PC-9 (cell line): ENCODE measurements at regions not wholly inside any gene's neighbourhood (a gene's known extent, or its start where the extent isn't known, plus 50 kb on each side); places are given as distances from the start of the nearest gene placed in this dataset.

Experiments
- EZH2 ChIP-seq: fragments of 200-600 bp; sonication (generic); IDR thresholded peaks from 2 replicates; pipeline ENCODE4 v1.8.0; 2017; ENCODE audit warnings: antibody characterized with exemption, low read depth
- TF ChIP-seq, protein P1 (sequence below): fragments of 200-600 bp; sonication (generic); conservative IDR thresholded peaks from 2 replicates; pipeline ENCODE4 v1.6.1; 2017; ENCODE audit warnings: mixed run types, antibody characterized with exemption, mild to moderate bottlenecking, moderate library complexity

DNA sequence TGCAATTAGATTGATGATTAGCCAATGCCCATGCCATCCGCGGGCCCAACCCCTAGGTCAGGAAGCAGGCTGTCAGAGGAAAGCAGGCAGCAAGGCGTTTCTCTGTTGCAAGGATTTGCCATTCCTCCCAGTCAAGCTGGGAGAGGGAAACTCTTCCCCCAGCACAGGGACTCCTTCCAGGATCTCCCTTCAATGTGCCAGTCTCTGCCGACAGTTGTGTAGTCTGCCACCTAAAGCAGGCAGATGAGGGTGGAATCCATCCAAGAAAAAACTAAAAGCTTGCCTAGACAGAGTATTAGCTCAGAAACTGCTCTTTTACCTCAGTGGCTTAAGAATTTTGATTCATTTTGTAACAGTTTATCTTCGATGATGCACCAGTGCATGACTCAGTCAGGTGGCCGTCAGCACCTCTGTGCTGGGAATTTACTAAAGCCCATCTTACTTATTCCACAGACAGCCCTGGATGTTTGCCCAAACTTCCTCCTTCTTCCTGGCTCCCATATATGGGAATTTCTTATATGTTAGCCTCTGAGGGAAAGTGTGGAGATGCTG is 501.5 kb upstream of the THBS1 start:
- TF ChIP-seq, protein P1, sequence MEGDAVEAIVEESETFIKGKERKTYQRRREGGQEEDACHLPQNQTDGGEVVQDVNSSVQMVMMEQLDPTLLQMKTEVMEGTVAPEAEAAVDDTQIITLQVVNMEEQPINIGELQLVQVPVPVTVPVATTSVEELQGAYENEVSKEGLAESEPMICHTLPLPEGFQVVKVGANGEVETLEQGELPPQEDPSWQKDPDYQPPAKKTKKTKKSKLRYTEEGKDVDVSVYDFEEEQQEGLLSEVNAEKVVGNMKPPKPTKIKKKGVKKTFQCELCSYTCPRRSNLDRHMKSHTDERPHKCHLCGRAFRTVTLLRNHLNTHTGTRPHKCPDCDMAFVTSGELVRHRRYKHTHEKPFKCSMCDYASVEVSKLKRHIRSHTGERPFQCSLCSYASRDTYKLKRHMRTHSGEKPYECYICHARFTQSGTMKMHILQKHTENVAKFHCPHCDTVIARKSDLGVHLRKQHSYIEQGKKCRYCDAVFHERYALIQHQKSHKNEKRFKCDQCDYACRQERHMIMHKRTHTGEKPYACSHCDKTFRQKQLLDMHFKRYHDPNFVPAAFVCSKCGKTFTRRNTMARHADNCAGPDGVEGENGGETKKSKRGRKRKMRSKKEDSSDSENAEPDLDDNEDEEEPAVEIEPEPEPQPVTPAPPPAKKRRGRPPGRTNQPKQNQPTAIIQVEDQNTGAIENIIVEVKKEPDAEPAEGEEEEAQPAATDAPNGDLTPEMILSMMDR = no peak
- TF ChIP-seq EZH2 = no peak
